GM13977 (cell line): ENCODE measurements at regions not wholly inside any gene's neighbourhood (a gene's known extent, or its start where the extent isn't known, plus 50 kb on each side); places are given as distances from the start of the nearest gene placed in this dataset.

ENCODE experiments used
- DNase-seq: peaks from one replicate; pipeline ENCODE4 v3.0.0; 2012; ENCODE audit warnings: low spot score
- CTCF ChIP-seq: IDR thresholded peaks from 2 replicates; pipeline ENCODE4 v1.5.1; 2012; ENCODE audit warnings: mild to moderate bottlenecking, control low read depth; ENCODE audit not compliant: insufficient read depth; ENCODE audit errors: extremely low read depth, missing control alignments
- in situ Hi-C: fragments of 300-500 bp; cut with MboI; formaldehyde crosslinking; loops from one replicate; pipeline ENCODE4 v1.12.0; 2022; ENCODE audit warnings: low sequenced_read_pairs, low pct_unique_long_range_greater_than_20kb, mixed read lengths, inconsistent platforms; ENCODE audit not compliant: unreplicated experiment

GRCh38 chr9:38289866-38290245 is 102.6 kb upstream of the ALDH1B1 start:
- DNase-seq, result no peak
- no peak for TF ChIP-seq CTCF
- in situ Hi-C loops, result no loop called here

GRCh38 chr9:38289236-38289865 is 103.2 kb upstream of the ALDH1B1 start:
- in situ Hi-C loops, result no loop called here
- no peak for TF ChIP-seq CTCF
- DNase-seq, result no peak

- no peak for DNase-seq
- TF ChIP-seq CTCF, result no peak
- in situ Hi-C loops, result no loop called here
These were observed 104.0 kb upstream of the ALDH1B1 start for GRCh38 chr9:38288502-38288901.

GRCh38 chr9:38287420-38287985 is 105.0 kb upstream of the ALDH1B1 start:
- in situ Hi-C loops, result no loop called here
- TF ChIP-seq CTCF, result no peak
- DNase-seq, result no peak

- TF ChIP-seq CTCF, result no peak
- no peak for DNase-seq
- in situ Hi-C loops, result no loop called here
These were observed 105.7 kb upstream of the ALDH1B1 start for GRCh38 chr9:38286766-38287165.

- TF ChIP-seq CTCF, result no peak
- no peak for DNase-seq
- in situ Hi-C loops, result no loop called here
These were observed 106.1 kb upstream of the ALDH1B1 start for GRCh38 chr9:38286357-38286756.
